D341Med (cell line): ENCODE measurements at regions not wholly inside any gene's neighbourhood (a gene's known extent, or its start where the extent isn't known, plus 50 kb on each side); places are given as distances from the start of the nearest gene placed in this dataset.
"Not testable (repeated sequence)": the region's sequence is repeated elsewhere in the genome, so short reads cannot be mapped to it uniquely, and the experiment has no call there.

Source experiments
- DNase-seq: peaks from one replicate; pipeline ENCODE4 v3.0.0; 2012; ENCODE audit warnings: low spot score

- DNase-seq = no peak
These were observed 392.8 kb downstream of the JRKL start for GRCh38 chr11:96782632-96783031.

GRCh38 chr11:96783311-96783710 is 393.5 kb downstream of the JRKL start:
- no peak for DNase-seq

GRCh38 chr11:96785073-96785472 is 395.3 kb downstream of the JRKL start:
- no peak for DNase-seq

- peak; percentile 35 for DNase-seq
These were observed 404.3 kb downstream of the JRKL start for GRCh38 chr11:96794152-96794551.

GRCh38 chr11:96798445-96798844 is 408.6 kb downstream of the JRKL start:
- no peak for DNase-seq

- DNase-seq = no peak
These were observed 425.4 kb downstream of the JRKL start for GRCh38 chr11:96815236-96815635.

GRCh38 chr11:96817482-96818399 is 427.9 kb downstream of the JRKL start:
- no peak for DNase-seq

- DNase-seq = peak; percentile 50
These were observed 437.4 kb downstream of the JRKL start for GRCh38 chr11:96827164-96827563.

- DNase-seq = no peak
These were observed 452.0 kb downstream of the JRKL start for GRCh38 chr11:96841792-96842191.

- no peak for DNase-seq
These were observed 452.9 kb downstream of the JRKL start for GRCh38 chr11:96842731-96843130.

- no peak for DNase-seq
These were observed 464.6 kb downstream of the JRKL start for GRCh38 chr11:96854425-96854824.

GRCh38 chr11:96861722-96862121 is 471.9 kb downstream of the JRKL start:
- DNase-seq = not testable (repeated sequence)

- DNase-seq = no peak
These were observed 473.7 kb downstream of the JRKL start for GRCh38 chr11:96863520-96863919.

GRCh38 chr11:96865020-96865419 is 475.2 kb downstream of the JRKL start:
- DNase-seq = no peak

- no peak for DNase-seq
These were observed 479.4 kb downstream of the JRKL start for GRCh38 chr11:96869207-96869606.

GRCh38 chr11:96875712-96876111 is 485.9 kb downstream of the JRKL start:
- no peak for DNase-seq

- no peak for DNase-seq
These were observed 488.7 kb downstream of the JRKL start for GRCh38 chr11:96878299-96879051.

GRCh38 chr11:96882622-96883021 is 492.8 kb downstream of the JRKL start:
- DNase-seq = not testable (repeated sequence)

GRCh38 chr11:96885405-96885804 is 495.6 kb downstream of the JRKL start:
- DNase-seq = no peak

GRCh38 chr11:96885912-96886311 is 496.1 kb downstream of the JRKL start:
- DNase-seq = no peak

GRCh38 chr11:96893988-96894387 is 504.2 kb downstream of the JRKL start:
- DNase-seq = no peak

- DNase-seq = no peak
These were observed 504.8 kb downstream of the JRKL start for GRCh38 chr11:96894587-96894986.

- DNase-seq = no peak
These were observed 510.2 kb downstream of the JRKL start for GRCh38 chr11:96899971-96900370.
